GM18868 (cell line): ENCODE measurements at regions not wholly inside any gene's neighbourhood (a gene's known extent, or its start where the extent isn't known, plus 50 kb on each side); places are given as distances from the start of the nearest gene placed in this dataset.

ENCODE experiments used
- ATAC-seq: cut with Tn5 transposase; IDR thresholded peaks from one replicate; pipeline ENCODE4 v1.9.1; 2021; ENCODE audit warnings: mild to moderate bottlenecking, moderate library complexity; ENCODE audit not compliant: unreplicated experiment

DNA sequence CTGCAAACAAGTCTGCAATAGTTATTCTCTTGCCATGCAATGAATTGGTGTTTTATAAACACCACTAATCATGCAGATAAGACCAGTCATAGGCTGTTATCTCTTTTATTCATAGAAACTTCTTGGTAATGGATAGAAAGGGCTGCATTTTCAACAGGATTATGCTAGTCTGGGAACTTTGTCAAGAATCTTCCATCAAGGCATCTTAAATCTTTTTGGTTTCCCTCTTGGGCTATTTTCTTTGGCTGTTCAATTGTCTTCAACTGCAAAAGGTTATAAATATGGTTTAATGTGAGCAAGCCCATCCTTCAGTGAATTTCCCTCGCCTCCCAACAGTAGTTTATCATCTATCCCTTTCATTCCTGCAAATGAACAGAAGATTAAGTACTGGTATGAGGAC lies 59.0 kb upstream of the MINAR1 start:
- ATAC-seq: no peak

GRCh38 chr15:79373728-79374127 lies 58.4 kb upstream of the MINAR1 start:
- ATAC-seq: no peak

GRCh38 chr15:79376383-79376782 lies 55.8 kb upstream of the MINAR1 start:
- ATAC-seq: no peak

DNA sequence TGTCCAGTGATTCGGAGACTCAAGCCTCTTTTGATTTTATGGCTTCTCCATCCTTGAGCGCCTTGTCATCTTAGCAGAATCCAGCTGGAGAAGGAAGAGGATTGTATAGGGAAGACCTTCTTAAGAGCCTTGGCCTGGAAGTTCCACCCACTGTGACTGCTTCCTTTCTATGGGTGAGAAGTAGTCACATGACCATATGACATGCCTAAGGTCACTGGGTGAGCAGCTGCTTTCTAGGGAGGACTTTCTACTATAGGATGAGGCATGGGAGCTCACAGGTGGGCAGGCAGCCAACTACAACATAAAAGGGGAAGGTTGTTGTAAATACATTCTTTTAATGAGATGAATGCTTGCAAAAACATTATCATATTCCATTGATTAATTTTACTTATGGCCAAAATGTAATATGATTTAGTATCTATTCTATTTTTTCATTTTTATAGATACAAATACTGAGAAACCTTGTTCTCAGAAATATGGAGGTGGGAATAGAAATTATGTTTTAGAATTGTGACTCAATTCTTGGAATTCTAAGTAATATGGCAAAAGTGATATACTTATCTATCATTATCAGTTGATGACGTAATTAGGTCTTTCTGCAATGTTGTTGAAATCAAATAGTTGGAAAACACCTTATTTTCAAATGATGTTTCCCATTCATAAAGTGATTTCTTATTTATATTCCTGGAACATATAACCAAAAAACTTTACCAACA lies 53.6 kb upstream of the MINAR1 start:
- ATAC-seq: no peak

GRCh38 chr15:79380755-79381497 lies 51.2 kb upstream of the MINAR1 start:
- ATAC-seq: peak; percentile 66

DNA sequence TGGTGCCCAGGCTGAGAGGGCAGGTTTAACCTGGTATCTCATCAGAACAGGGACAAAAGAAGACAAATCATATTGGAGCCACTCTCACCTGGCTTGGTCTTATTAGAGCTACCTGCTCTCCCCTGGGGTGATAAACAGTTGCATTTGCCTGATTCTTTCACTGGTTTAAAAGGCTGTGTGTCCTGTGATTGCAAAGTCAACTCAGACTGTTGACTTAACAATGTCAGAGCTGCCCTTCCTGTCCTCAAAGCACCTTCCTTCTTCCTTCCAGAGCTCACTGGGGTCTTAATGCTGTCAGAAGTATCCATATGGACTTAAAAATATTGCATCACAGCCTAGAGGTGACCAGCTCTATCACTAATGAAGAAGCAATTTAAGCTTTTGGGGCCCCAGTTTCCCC lies 50.5 kb upstream of the MINAR1 start:
- ATAC-seq: no peak
